ENCODE measurements at regions not wholly inside any gene's neighbourhood (a gene's known extent, or its start where the extent isn't known, plus 50 kb on each side); places are given as distances from the start of the nearest gene placed in this dataset.

- WGBS (ENCODE audit: insufficient coverage) = no CpG with 5 or more reads among the region's 1 CpG
- H3K4me3 ChIP-seq (ENCODE audit: control insufficient read depth in 1 of 2, extremely low read depth in 1 of 2, low read length in 1 of 2) = no peak overlapping the region
- Mint-ChIP-seq H3K9me3 (peaks cover 0 to 3% (median 0%) of the 10 kb centered on the region in 3 donors), H3K36me3 (no peaks in the 10 kb centered on the region), H3K4me1 (no peaks in the 10 kb centered on the region), H3K4me3 (no peak overlapping the region), H3K27me3 (peaks cover 3% of the 10 kb centered on the region in 2 donors), H3K27ac (no peak overlapping the region)
- CTCF ChIA-PET = no interaction called here
- H3K36me3 ChIP-seq (ENCODE audit: control insufficient read depth in 2 of 2, extremely low read depth in 1 of 2, insufficient read depth in 1 of 2, low read length in 1 of 2) = no peaks in the 10 kb centered on the region
- H3K27ac ChIP-seq (ENCODE audit: low read length) = no peak overlapping the region
- ATAC-seq (replicated peaks in 1 of 4) (no peak), DNase-seq (no peak)
- H3K4me1 ChIP-seq (ENCODE audit: control insufficient read depth in 1 of 2, extremely low read depth in 1 of 2, insufficient read depth in 2 of 2, low read length in 2 of 2) = no peaks in the 10 kb centered on the region
- no peaks in the 10 kb centered on the region for H3K27me3 ChIP-seq (replicated peaks in 1 of 2; ENCODE audit: control insufficient read depth in 2 of 2, extremely low read depth in 1 of 2, insufficient read depth in 2 of 2, low read length in 1 of 2)
- POLR2A ChIA-PET = no interaction called here
- no peaks in the 10 kb centered on the region for H3K9me3 ChIP-seq
Measured at GRCh38 chr3:115384381-115384780, 237.3 kb upstream of the ZBTB20 start.

DNA sequence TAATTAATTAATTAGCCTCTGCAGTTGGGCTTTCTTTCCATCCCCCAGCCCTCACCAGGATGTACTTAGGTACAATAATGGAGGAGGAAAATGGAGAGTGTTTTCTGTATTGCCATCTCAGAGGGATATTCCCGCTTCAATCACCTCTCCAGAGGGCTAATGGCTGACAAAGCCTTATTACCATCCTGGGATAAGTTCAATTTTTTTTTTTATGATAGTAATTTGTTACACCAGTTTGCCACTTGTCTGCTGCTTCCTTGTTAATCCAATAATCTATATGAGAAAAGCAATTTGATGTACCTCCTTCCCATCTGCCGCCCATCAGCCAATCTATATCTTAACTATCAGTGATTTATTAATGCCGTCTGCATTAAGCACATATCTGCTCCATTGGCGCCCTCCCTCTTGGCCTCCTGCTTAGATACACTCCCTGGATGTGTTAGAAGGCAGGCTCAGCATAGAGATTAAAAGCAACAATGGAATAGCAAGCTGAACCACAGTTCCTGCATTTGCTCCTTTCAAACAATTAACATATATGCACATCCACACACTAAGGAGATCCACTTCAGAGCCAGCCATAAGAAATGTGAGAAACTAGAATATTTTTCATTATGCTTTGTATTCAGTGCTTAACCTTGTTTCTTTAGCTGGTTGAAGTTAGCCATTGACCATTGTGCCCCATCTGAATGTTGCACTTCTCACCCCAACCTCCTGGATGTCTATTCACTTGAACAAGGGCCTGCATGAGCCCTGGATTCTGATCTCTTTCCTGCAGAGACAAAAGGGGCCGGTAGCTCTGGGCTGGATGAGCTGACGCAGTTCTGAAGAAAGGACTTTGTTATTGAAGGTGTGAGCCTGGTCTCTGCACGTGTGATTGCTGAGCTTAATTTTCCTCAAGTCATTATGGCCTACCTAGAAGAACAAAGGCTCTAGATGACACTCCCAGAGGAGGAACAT, 237.3 kb upstream of the GAP43 start:
- CTCF ChIA-PET = interaction anchor here (0.7 kb wide), 2 partner anchors 25 to 32 kb away, joined by 3 to 5 read pairs; no protein-coding TSS in a partner anchor
- no peaks in the 10 kb centered on the region for H3K9me3 Mint-ChIP-seq
- WGBS (ENCODE audit: insufficient coverage) = 90% methylated on average over 2 of the region's 7 CpGs
- Histone ChIP-seq H3K27ac (ENCODE audit: low read length) (no peak overlapping the region), H3K9me3 (no peaks in the 10 kb centered on the region), H3K36me3 (ENCODE audit: control insufficient read depth in 2 of 2, extremely low read depth in 1 of 2, insufficient read depth in 1 of 2, low read length in 1 of 2) (no peaks in the 10 kb centered on the region), H3K4me1 (ENCODE audit: control insufficient read depth in 1 of 2, extremely low read depth in 1 of 2, insufficient read depth in 2 of 2, low read length in 2 of 2) (no peaks in the 10 kb centered on the region), H3K27me3 (replicated peaks in 1 of 2; ENCODE audit: control insufficient read depth in 2 of 2, extremely low read depth in 1 of 2, insufficient read depth in 2 of 2, low read length in 1 of 2) (no peaks in the 10 kb centered on the region), H3K4me3 (ENCODE audit: control insufficient read depth in 1 of 2, extremely low read depth in 1 of 2, low read length in 1 of 2) (no peak overlapping the region)
- POLR2A ChIA-PET = no interaction called here
- DNase-seq (no peak), ATAC-seq (replicated peaks in 1 of 4) (no peak)
- H3K27ac Mint-ChIP-seq = no peak overlapping the region
- peaks cover 0 to 3% (median 0%) of the 10 kb centered on the region in 3 donors for H3K4me1 Mint-ChIP-seq
- no peak overlapping the region for H3K4me3 Mint-ChIP-seq
- H3K27me3 Mint-ChIP-seq = peaks cover 3% of the 10 kb centered on the region in 2 donors
- H3K36me3 Mint-ChIP-seq = no peaks in the 10 kb centered on the region

GRCh38 chr3:115388166-115388565, 235.1 kb upstream of the GAP43 start:
- no peaks in the 10 kb centered on the region for H3K36me3 ChIP-seq (ENCODE audit: control insufficient read depth in 2 of 2, extremely low read depth in 1 of 2, insufficient read depth in 1 of 2, low read length in 1 of 2)
- H3K27ac Mint-ChIP-seq = no peak overlapping the region
- no peak for DNase-seq
- no peak overlapping the region for H3K4me3 ChIP-seq (ENCODE audit: control insufficient read depth in 1 of 2, extremely low read depth in 1 of 2, low read length in 1 of 2)
- H3K27ac ChIP-seq (ENCODE audit: low read length) = no peak overlapping the region
- ATAC-seq (replicated peaks in 1 of 4) = no peak
- H3K27me3 Mint-ChIP-seq = peaks cover 3 to 5% of the 10 kb centered on the region in 2 donors
- peaks cover 6 to 14% (median 9%) of the 10 kb centered on the region in 3 donors for H3K4me1 Mint-ChIP-seq
- CTCF ChIA-PET = no interaction called here
- no peaks in the 10 kb centered on the region for H3K9me3 ChIP-seq
- no peaks in the 10 kb centered on the region for H3K27me3 ChIP-seq (replicated peaks in 1 of 2; ENCODE audit: control insufficient read depth in 2 of 2, extremely low read depth in 1 of 2, insufficient read depth in 2 of 2, low read length in 1 of 2)
- POLR2A ChIA-PET = no interaction called here
- no peak overlapping the region for H3K4me3 Mint-ChIP-seq
- H3K9me3 Mint-ChIP-seq = no peaks in the 10 kb centered on the region
- WGBS (ENCODE audit: insufficient coverage) = 100% methylated on average over 1 of the region's 1 CpG
- no peaks in the 10 kb centered on the region for H3K4me1 ChIP-seq (ENCODE audit: control insufficient read depth in 1 of 2, extremely low read depth in 1 of 2, insufficient read depth in 2 of 2, low read length in 2 of 2)
- no peaks in the 10 kb centered on the region for H3K36me3 Mint-ChIP-seq

- H3K4me1 Mint-ChIP-seq = peaks cover 6 to 14% (median 9%) of the 10 kb centered on the region in 3 donors
- ChIA-PET POLR2A (no interaction called here), CTCF (no interaction called here)
- DNase-seq (no peak), ATAC-seq (replicated peaks in 1 of 4) (no peak)
- Histone ChIP-seq H3K27ac (ENCODE audit: low read length) (no peak overlapping the region), H3K9me3 (no peaks in the 10 kb centered on the region), H3K4me1 (ENCODE audit: control insufficient read depth in 1 of 2, extremely low read depth in 1 of 2, insufficient read depth in 2 of 2, low read length in 2 of 2) (no peaks in the 10 kb centered on the region), H3K36me3 (ENCODE audit: control insufficient read depth in 2 of 2, extremely low read depth in 1 of 2, insufficient read depth in 1 of 2, low read length in 1 of 2) (no peaks in the 10 kb centered on the region), H3K4me3 (ENCODE audit: control insufficient read depth in 1 of 2, extremely low read depth in 1 of 2, low read length in 1 of 2) (no peak overlapping the region), H3K27me3 (replicated peaks in 1 of 2; ENCODE audit: control insufficient read depth in 2 of 2, extremely low read depth in 1 of 2, insufficient read depth in 2 of 2, low read length in 1 of 2) (no peaks in the 10 kb centered on the region)
- H3K27ac Mint-ChIP-seq = no peak overlapping the region
- no peak overlapping the region for H3K4me3 Mint-ChIP-seq
- no peaks in the 10 kb centered on the region for H3K9me3 Mint-ChIP-seq
- H3K36me3 Mint-ChIP-seq = no peaks in the 10 kb centered on the region
- H3K27me3 Mint-ChIP-seq = peaks cover 3 to 5% of the 10 kb centered on the region in 2 donors
- WGBS (ENCODE audit: insufficient coverage) = no CpG with 5 or more reads among the region's 3 CpGs
Measured at GRCh38 chr3:115388811-115389210, 234.5 kb upstream of the GAP43 start.

- POLR2A ChIA-PET = no interaction called here
- no peaks in the 10 kb centered on the region for H3K9me3 Mint-ChIP-seq
- H3K27me3 ChIP-seq (replicated peaks in 1 of 2; ENCODE audit: control insufficient read depth in 2 of 2, extremely low read depth in 1 of 2, insufficient read depth in 2 of 2, low read length in 1 of 2) = no peaks in the 10 kb centered on the region
- no peak for DNase-seq
- CTCF ChIA-PET = no interaction called here
- peaks cover 2 to 4% (median 4%) of the 10 kb centered on the region in 3 donors for H3K4me1 Mint-ChIP-seq
- no peaks in the 10 kb centered on the region for H3K36me3 ChIP-seq (ENCODE audit: control insufficient read depth in 2 of 2, extremely low read depth in 1 of 2, insufficient read depth in 1 of 2, low read length in 1 of 2)
- H3K9me3 ChIP-seq = no peaks in the 10 kb centered on the region
- no peak overlapping the region for H3K27ac ChIP-seq (ENCODE audit: low read length)
- H3K27me3 Mint-ChIP-seq = peaks cover 2 to 6% of the 10 kb centered on the region in 2 donors
- no peaks in the 10 kb centered on the region for H3K4me1 ChIP-seq (ENCODE audit: control insufficient read depth in 1 of 2, extremely low read depth in 1 of 2, insufficient read depth in 2 of 2, low read length in 2 of 2)
- H3K4me3 Mint-ChIP-seq = no peak overlapping the region
- no peak for ATAC-seq (replicated peaks in 1 of 4)
- H3K4me3 ChIP-seq (ENCODE audit: control insufficient read depth in 1 of 2, extremely low read depth in 1 of 2, low read length in 1 of 2) = no peak overlapping the region
- H3K27ac Mint-ChIP-seq = no peak overlapping the region
- no peaks in the 10 kb centered on the region for H3K36me3 Mint-ChIP-seq
- 100% methylated on average over 1 of the region's 1 CpG for WGBS (ENCODE audit: insufficient coverage)
Measured at GRCh38 chr3:115396801-115397200, 226.5 kb upstream of the GAP43 start.

DNA sequence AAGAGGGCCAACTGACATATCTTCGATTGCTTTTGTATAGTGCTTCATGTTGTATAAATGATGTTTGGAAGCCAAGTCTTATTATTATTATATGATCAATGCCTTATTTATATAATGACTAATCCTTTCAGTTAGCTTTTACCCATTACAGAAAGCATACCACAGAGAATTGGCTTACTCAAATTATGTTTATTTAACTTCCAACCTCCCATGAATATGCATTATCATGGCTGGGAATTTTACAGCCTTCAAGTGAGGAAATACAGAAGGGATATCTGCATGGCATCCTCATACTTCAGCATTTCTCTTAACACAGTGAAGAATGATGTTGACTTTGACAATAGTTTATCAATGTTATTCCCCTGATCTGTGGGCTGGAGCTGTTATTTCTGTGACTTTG, 225.9 kb upstream of the GAP43 start:
- CTCF ChIA-PET = no interaction called here
- Histone ChIP-seq H3K27ac (ENCODE audit: low read length) (no peak overlapping the region), H3K36me3 (ENCODE audit: control insufficient read depth in 2 of 2, extremely low read depth in 1 of 2, insufficient read depth in 1 of 2, low read length in 1 of 2) (no peaks in the 10 kb centered on the region), H3K27me3 (replicated peaks in 1 of 2; ENCODE audit: control insufficient read depth in 2 of 2, extremely low read depth in 1 of 2, insufficient read depth in 2 of 2, low read length in 1 of 2) (no peaks in the 10 kb centered on the region), H3K4me3 (ENCODE audit: control insufficient read depth in 1 of 2, extremely low read depth in 1 of 2, low read length in 1 of 2) (no peak overlapping the region), H3K9me3 (no peaks in the 10 kb centered on the region), H3K4me1 (ENCODE audit: control insufficient read depth in 1 of 2, extremely low read depth in 1 of 2, insufficient read depth in 2 of 2, low read length in 2 of 2) (no peaks in the 10 kb centered on the region)
- no peak overlapping the region for H3K4me3 Mint-ChIP-seq
- H3K36me3 Mint-ChIP-seq = no peaks in the 10 kb centered on the region
- WGBS (ENCODE audit: insufficient coverage) = no CpG with 5 or more reads among the region's 1 CpG
- DNase-seq = no peak
- POLR2A ChIA-PET = no interaction called here
- no peak for ATAC-seq (replicated peaks in 1 of 4)
- no peaks in the 10 kb centered on the region for H3K4me1 Mint-ChIP-seq
- no peaks in the 10 kb centered on the region for H3K9me3 Mint-ChIP-seq
- H3K27ac Mint-ChIP-seq = no peak overlapping the region
- H3K27me3 Mint-ChIP-seq = peaks cover 0 to 6% of the 10 kb centered on the region in 2 donors

Measured in T-cell (primary cell).